GM19035 (cell line): ENCODE measurements at regions not wholly inside any gene's neighbourhood (a gene's known extent, or its start where the extent isn't known, plus 50 kb on each side); places are given as distances from the start of the nearest gene placed in this dataset.
"Not testable (repeated sequence)": the region's sequence is repeated elsewhere in the genome, so short reads cannot be mapped to it uniquely, and the experiment has no call there.

Experiments
- ATAC-seq: cut with Tn5 transposase; IDR thresholded peaks from one replicate; pipeline ENCODE4 v1.9.1; 2021; ENCODE audit not compliant: unreplicated experiment

GRCh38 chr17:20633268-20634059 lies 53.9 kb downstream of the CDRT15L2 start:
- ATAC-seq: not testable (repeated sequence)

GRCh38 chr17:20640147-20640546 lies 60.6 kb downstream of the CDRT15L2 start:
- not testable (repeated sequence) for ATAC-seq

- ATAC-seq: not testable (repeated sequence)
Observed at GRCh38 chr17:20646661-20647272, 67.2 kb downstream of the CDRT15L2 start.

GRCh38 chr17:20649097-20649767 lies 69.7 kb downstream of the CDRT15L2 start:
- ATAC-seq: peak; percentile 90

- ATAC-seq: not testable (repeated sequence)
Observed at GRCh38 chr17:20651022-20651421, 71.5 kb downstream of the CDRT15L2 start.

- ATAC-seq: not testable (repeated sequence)
Observed at GRCh38 chr17:20651736-20652135, 72.2 kb downstream of the CDRT15L2 start.

- not testable (repeated sequence) for ATAC-seq
Observed at GRCh38 chr17:20653391-20653790, 73.9 kb downstream of the CDRT15L2 start.

- not testable (repeated sequence) for ATAC-seq
Observed at GRCh38 chr17:20654114-20654513, 74.6 kb downstream of the CDRT15L2 start.

- not testable (repeated sequence) for ATAC-seq
Observed at GRCh38 chr17:20654575-20654974, 75.1 kb downstream of the CDRT15L2 start.

GRCh38 chr17:20665103-20665955 lies 85.8 kb downstream of the CDRT15L2 start:
- not testable (repeated sequence) for ATAC-seq

- not testable (repeated sequence) for ATAC-seq
Observed at GRCh38 chr17:20666689-20667088, 87.2 kb downstream of the CDRT15L2 start.

GRCh38 chr17:20667712-20668111 lies 88.2 kb downstream of the CDRT15L2 start:
- ATAC-seq: not testable (repeated sequence)

GRCh38 chr17:20668316-20668715 lies 88.8 kb downstream of the CDRT15L2 start:
- ATAC-seq: not testable (repeated sequence)

- ATAC-seq: not testable (repeated sequence)
Observed at GRCh38 chr17:20668868-20669267, 89.3 kb downstream of the CDRT15L2 start.

GRCh38 chr17:20670506-20670905 lies 91.0 kb downstream of the CDRT15L2 start:
- peak; percentile 64 for ATAC-seq

- not testable (repeated sequence) for ATAC-seq
Observed at GRCh38 chr17:20674374-20674773, 94.8 kb downstream of the CDRT15L2 start.

- ATAC-seq: not testable (repeated sequence)
Observed at GRCh38 chr17:20675707-20676106, 96.2 kb downstream of the CDRT15L2 start.

GRCh38 chr17:20676656-20677055 lies 97.1 kb downstream of the CDRT15L2 start:
- ATAC-seq: not testable (repeated sequence)

GRCh38 chr17:20677469-20677868 lies 97.9 kb downstream of the CDRT15L2 start:
- not testable (repeated sequence) for ATAC-seq

GRCh38 chr17:20678424-20678823 lies 98.9 kb downstream of the CDRT15L2 start:
- not testable (repeated sequence) for ATAC-seq
